LNCAP (cell line): ENCODE measurements at regions not wholly inside any gene's neighbourhood (a gene's known extent, or its start where the extent isn't known, plus 50 kb on each side); places are given as distances from the start of the nearest gene placed in this dataset.

Experiments
- CTCF ChIP-seq: fragments of 450-650 bp; IDR thresholded peaks from 2 replicates; pipeline ENCODE4 v1.5.1; 2017; ENCODE audit warnings: mild to moderate bottlenecking

GRCh38 chr2:8517850-8518498, 163.9 kb upstream of the ID2 start:
- no peak for TF ChIP-seq CTCF

- TF ChIP-seq CTCF: no peak
These were observed 162.7 kb upstream of the ID2 start for GRCh38 chr2:8518979-8519668.

GRCh38 chr2:8520791-8521344, 161.0 kb upstream of the ID2 start:
- TF ChIP-seq CTCF: no peak

DNA sequence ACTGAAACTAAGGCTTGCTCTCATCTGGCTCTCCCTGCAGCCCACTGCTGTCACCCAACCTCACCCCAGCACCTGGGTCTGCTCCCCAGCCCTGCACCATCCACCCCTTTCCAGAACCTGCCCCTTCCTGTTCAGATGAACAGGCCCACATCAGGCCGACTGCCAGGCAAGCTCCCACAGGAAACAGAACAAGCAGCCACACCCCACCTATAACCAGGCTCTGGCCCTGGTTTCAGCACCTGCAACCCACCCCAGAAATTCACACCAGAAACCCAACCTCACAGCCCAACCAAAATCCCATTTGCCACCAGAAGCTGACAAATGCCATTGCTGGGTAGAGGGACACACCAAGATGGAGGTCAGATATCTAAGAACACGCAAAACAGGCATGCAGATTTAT, 159.2 kb upstream of the ID2 start:
- no peak for TF ChIP-seq CTCF

DNA sequence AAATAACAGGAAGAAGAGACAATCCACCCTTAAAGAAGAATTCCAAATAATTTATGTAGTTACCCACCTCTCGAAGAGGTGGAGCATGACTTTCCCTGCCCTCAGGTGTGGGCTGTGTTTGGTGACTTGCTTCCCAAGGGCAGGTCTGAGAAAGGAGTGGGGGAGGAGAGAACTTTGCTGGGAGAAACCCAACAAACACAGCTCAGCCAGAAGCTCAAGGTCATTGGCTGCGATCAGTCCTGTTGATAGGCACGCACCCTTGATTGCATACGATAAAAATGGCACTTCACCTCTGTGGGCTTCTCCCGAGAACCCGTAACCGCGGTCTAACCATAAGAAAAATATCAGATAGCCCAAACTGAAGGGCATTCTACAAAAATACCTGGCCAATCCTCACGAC, 157.5 kb upstream of the ID2 start:
- no peak for TF ChIP-seq CTCF

GRCh38 chr2:8524823-8525222, 157.0 kb upstream of the ID2 start:
- no peak for TF ChIP-seq CTCF

GRCh38 chr2:8525236-8525581, 156.6 kb upstream of the ID2 start:
- 0 out of 2 replicates have a peak, but pooled peaks have one; percentile 24 for TF ChIP-seq CTCF
